Fibroblast of mammary gland (primary cell): ENCODE measurements at regions not wholly inside any gene's neighbourhood (a gene's known extent, or its start where the extent isn't known, plus 50 kb on each side); places are given as distances from the start of the nearest gene placed in this dataset.

Source experiments
- DNase-seq: peaks from one replicate; pipeline ENCODE4 v3.0.0-alpha.2; 2010; ENCODE audit warnings: low read depth
- H3K4me3 ChIP-seq: 2 replicates; pipeline ENCODE4 v1.5.1; 2011; ENCODE audit warnings: low read depth, mild to moderate bottlenecking, low read length, moderate library complexity; ENCODE audit not compliant: control insufficient read depth
- TF ChIP-seq, protein P1 (sequence below): conservative IDR thresholded peaks from 2 replicates; pipeline ENCODE4 v1.5.1; 2011; ENCODE audit warnings: low read depth, low read length, inconsistent platforms; ENCODE audit not compliant: control insufficient read depth, insufficient read depth

DNA sequence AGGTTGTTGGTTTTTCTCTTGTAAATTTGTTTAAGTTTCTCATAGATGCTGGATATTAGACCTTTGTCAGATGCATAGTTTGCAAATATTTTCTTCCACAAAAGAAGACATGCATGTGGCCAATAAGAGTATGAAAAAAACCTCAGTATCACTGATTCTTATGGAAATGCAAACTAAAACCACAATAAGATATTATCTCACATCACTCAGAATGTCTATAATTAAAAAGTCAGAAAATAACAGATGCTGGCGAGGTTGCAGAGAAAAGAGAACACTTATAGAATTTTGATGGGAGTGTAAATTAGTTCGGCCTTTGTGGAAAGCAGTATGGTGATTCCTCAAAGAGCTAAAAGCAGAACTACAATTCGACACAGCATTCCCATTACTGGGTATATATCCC lies 1355.6 kb downstream of the FAM133A start:
- TF ChIP-seq, protein P1, sequence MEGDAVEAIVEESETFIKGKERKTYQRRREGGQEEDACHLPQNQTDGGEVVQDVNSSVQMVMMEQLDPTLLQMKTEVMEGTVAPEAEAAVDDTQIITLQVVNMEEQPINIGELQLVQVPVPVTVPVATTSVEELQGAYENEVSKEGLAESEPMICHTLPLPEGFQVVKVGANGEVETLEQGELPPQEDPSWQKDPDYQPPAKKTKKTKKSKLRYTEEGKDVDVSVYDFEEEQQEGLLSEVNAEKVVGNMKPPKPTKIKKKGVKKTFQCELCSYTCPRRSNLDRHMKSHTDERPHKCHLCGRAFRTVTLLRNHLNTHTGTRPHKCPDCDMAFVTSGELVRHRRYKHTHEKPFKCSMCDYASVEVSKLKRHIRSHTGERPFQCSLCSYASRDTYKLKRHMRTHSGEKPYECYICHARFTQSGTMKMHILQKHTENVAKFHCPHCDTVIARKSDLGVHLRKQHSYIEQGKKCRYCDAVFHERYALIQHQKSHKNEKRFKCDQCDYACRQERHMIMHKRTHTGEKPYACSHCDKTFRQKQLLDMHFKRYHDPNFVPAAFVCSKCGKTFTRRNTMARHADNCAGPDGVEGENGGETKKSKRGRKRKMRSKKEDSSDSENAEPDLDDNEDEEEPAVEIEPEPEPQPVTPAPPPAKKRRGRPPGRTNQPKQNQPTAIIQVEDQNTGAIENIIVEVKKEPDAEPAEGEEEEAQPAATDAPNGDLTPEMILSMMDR: no peak
- no peak for DNase-seq
- no peak overlapping the region for H3K4me3 ChIP-seq

DNA sequence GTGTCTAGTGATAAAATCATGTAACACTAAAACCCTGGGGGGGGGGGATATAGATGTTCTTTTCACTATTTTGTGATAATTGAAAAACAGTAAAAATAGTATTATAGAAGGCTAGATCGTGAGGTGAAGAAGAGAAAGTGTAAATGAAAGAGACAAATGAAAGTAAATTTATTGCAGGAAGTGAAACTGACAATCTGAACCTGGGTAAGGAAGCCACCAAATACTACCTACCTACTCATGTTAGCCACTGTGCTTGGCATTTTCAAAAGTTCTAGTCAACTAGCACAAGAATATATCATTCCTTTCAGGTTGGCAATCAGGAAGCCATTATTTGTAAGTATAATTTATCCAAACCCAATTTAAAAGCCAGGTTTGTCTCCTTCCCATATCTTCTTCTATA lies 1366.1 kb downstream of the FAM133A start:
- no peak overlapping the region for H3K4me3 ChIP-seq
- DNase-seq: no peak
- TF ChIP-seq, protein P1: no peak

DNA sequence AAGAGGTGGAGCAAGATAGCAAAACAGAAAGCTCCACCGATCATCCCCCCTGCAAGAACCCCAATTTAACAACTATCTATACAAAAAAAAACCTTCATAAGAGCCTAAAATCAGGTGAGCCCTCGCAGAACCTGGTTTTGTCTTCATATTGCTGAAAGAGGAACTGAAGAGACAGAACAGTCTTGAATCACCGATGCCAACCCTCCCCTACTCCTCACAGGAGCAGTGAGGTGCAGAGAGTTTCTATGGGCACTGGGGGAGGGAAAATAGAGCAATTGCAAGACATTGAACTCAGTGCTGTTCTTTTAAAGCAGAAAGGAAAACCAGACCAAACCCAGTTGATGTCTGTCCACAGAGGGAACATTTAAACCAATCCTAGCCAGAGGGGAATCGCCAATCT lies 1370.3 kb downstream of the FAM133A start:
- H3K4me3 ChIP-seq: no peak overlapping the region
- TF ChIP-seq, protein P1: no peak
- no peak for DNase-seq

DNA sequence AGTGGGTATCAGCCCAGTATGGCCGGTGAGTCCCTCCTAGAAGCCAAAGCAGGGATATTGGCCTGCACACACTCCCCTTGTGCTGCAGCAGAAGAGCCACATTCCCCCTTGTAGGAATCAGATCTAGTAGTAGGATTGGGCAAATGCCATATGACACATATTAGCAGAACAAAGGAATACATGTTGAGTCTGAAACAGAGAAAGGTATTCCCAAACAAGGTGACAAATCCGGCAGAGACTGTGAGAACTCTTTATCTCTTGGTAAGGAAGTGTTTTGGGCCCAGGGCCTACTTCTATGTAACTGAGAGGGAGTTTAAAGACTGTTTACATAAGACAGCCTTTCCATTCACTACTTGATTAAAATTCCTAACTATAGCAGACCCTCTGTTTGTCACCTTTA lies 1382.0 kb downstream of the FAM133A start:
- TF ChIP-seq, protein P1: no peak
- no peak for DNase-seq
- no peak overlapping the region for H3K4me3 ChIP-seq

DNA sequence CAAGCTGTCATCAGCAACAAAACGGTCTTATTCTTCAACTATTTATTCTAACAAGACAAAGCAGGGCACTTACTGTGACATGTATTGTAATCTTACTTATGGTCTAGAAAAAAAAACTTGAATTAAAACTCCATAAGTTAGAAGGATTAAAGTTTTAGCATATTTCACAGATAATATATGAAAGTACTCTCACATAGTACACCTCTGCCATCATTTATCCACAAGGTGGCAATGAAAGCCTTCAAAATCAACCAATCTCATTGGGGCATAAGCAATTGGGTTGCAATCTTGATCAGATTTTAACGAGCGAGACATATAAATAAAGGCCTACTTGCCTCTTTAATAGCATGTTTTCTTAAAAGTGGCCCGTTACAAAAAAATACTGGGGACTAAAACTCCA lies 1382.9 kb downstream of the FAM133A start:
- TF ChIP-seq, protein P1: peak; percentile 35
- no peak overlapping the region for H3K4me3 ChIP-seq
- peak; percentile 59 for DNase-seq

DNA sequence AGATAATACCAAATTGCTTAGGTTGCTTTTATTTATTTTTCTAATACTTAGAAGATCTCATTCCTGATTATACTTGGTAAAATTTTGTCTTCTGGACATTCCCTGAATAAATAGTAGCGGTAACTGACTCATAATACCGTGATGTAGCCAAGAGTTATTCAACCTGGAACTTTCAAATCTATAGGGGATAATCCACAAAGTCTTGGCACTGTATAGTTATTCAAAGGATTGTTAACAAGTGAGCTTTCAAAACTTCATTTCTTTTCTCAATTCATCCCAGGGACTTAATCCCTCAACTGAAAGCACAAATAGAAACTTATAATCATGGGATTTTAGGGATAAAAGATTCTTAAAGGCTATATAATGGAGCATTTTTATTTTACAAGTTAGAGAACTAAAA lies 1383.3 kb downstream of the FAM133A start:
- H3K4me3 ChIP-seq: no peak overlapping the region
- TF ChIP-seq, protein P1: no peak
- peak; percentile 60 for DNase-seq

DNA sequence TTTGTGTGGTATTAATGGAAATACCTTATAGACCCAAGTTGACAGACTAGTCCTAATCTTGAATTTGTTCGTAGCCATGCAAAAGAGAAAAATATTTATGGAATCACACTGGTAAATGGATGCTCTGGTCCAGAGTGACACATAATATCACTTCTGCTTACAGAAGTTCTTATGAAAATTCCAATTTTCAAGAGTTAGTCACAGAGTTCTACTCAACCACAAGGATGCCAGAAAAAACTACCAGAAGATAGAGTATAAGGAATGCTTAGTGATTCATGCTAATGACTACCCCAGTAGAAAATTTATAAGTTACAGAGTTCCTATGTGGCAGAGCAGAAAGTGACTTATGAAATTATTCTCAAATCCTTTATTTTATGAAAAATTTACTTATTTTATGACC lies 1384.8 kb downstream of the FAM133A start:
- TF ChIP-seq, protein P1: no peak
- no peak overlapping the region for H3K4me3 ChIP-seq
- DNase-seq: peak; percentile 83
